ENCODE measurements at regions not wholly inside any gene's neighbourhood (a gene's known extent, or its start where the extent isn't known, plus 50 kb on each side); places are given as distances from the start of the nearest gene placed in this dataset.

DNA sequence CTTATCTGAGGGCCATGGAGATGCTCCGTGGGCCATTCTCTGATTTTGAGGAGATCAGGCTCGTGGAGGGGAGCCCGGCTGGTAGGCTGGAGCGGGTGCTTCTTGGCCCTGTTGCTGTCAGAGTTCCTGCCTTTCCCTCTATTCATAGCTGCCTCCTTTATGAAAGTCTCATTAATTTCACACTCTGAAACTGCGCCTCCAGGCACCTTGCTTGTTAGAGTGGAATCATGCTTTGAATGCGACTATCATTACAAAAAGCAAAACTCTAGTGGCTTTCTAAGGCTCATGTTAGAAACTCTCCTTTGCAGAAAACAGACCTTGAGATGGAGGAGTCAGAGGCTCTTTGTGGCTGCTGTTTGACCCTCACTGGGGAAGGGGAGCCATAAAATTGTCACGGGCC is 131.0 kb upstream of the SNTG2 start:
- TF ChIP-seq, protein P1, sequence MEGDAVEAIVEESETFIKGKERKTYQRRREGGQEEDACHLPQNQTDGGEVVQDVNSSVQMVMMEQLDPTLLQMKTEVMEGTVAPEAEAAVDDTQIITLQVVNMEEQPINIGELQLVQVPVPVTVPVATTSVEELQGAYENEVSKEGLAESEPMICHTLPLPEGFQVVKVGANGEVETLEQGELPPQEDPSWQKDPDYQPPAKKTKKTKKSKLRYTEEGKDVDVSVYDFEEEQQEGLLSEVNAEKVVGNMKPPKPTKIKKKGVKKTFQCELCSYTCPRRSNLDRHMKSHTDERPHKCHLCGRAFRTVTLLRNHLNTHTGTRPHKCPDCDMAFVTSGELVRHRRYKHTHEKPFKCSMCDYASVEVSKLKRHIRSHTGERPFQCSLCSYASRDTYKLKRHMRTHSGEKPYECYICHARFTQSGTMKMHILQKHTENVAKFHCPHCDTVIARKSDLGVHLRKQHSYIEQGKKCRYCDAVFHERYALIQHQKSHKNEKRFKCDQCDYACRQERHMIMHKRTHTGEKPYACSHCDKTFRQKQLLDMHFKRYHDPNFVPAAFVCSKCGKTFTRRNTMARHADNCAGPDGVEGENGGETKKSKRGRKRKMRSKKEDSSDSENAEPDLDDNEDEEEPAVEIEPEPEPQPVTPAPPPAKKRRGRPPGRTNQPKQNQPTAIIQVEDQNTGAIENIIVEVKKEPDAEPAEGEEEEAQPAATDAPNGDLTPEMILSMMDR (IDR thresholded peaks at IDR 0.05; ENCODE audit: poor library complexity) = no peak
- no peak for TF ChIP-seq EZH2 (IDR thresholded peaks at IDR 0.05; ENCODE audit: borderline replicate concordance)

Data from hepatocyte (in vitro differentiated cells).